ENCODE measurements at regions not wholly inside any gene's neighbourhood (a gene's known extent, or its start where the extent isn't known, plus 50 kb on each side); places are given as distances from the start of the nearest gene placed in this dataset.
"Not testable (repeated sequence)": the region's sequence is repeated elsewhere in the genome, so short reads cannot be mapped to it uniquely, and the experiment has no call there.

GRCh38 chr18:73164430-73164829 is 296.6 kb upstream of the NETO1 start:
- no peak for DNase-seq

DNA sequence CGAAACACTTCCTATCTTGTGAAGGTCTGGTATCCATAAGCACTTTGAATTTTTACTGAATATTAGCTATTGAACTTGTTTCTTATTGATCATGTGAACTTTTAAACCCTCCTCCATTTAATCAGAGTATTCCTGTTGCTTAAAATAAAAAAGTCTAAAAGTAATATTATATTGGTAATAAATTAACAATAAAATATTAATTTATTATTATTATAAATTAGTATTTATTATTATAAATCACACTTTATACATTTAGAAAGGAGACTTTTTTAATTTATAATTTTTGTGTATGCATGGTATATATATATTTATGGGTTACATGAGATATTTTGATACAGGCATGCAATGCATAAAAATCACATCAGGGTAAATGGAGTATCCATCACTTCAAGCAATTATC is 295.4 kb upstream of the NETO1 start:
- no peak for DNase-seq

- DNase-seq, result no peak
These were observed 288.3 kb upstream of the NETO1 start for GRCh38 chr18:73156117-73156516.

DNA sequence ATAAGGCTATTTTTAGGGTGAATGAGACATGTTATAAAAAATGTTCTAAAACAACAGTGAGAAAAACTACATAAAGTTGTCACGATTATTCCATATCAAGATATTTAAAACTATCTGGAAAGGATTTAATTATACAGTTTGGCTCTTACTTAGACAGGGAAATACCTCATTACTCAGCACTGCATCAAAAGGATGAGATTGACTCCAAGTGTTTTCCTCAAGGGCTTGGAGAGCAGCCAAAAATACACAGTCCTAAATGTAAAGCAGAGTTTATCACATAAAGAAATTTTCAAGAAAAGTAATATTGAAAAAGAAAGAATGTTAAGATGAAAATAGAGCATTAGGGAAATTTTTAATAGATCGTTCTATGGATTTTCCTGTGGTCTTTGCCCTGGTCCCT is 285.5 kb upstream of the NETO1 start:
- no peak for DNase-seq

DNA sequence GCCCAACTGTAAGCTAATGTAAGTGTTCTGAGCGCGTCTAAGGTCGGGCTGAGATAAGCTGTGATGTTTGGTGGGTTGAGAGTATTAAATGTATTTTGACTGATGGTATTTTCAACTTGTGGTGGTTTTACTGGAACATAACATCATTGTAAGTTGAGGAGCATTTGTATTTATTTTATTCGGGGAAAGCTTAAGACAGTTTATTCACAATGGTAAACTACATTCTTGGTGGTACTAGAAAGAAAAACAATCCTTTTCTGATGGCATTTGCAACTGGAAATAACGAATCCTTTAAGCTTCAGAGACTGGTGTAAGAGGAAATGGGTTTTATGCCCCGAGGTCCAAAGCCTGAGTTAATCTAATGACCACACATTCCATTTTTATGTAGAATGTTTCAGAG is 283.3 kb upstream of the NETO1 start:
- no peak for DNase-seq

DNA sequence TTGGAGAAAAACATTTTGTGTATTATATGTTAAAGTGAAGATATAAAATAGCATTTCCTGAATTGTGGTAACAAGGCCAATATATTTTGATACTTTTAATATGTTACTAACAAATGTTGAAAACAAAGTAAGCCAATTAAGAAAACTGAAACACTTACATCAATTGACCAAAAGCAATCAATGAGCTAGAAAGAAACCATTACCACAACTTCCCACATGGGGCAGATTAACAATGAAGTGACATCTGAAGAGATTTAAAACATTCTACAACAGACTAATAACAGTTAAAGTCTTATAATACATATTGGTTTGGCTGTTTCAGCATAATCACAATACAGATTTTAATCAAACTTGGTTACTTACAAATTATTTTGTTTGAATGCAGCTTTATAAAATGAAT is 282.4 kb upstream of the NETO1 start:
- DNase-seq, result no peak

GRCh38 chr18:73147590-73147989 is 279.8 kb upstream of the NETO1 start:
- no peak for DNase-seq

DNA sequence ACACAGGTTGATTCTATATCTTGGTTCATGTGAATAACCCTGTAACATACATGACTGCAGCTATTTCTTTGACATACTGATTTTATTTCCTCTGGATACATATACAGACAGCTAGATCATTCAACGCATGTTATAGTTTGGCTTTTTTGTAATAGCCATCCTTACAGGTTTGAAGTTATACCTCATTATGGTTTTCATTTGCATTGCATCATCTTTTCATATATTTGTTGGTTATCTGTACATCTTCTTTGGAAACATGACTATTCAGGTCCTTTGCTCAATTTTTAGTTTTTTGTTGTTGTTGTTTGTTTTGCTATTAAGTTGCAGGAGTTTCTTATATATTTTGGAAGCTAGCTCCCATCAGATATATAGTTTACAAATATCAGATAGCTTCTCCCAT is 276.2 kb upstream of the NETO1 start:
- DNase-seq, result no peak

- no peak for DNase-seq
These were observed 268.3 kb upstream of the NETO1 start for GRCh38 chr18:73136134-73136533.

DNA sequence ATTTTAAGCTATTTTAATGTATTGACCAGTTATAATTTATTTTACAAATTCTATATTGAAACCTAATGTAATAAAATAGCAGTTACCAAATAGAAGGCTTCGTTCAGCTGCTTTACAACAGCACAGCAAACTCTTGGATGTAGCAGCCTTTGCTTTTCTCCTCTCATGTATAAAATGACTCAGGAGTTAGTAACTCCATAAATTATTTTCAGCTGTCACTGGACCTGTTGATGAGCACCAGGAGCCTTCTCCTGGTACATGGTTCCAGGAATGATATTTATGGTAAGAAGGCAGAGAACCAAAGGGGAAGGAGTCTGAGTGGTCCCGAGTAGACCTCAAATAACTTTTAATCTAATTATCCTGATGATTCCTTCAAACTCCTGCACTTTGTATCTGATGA is 256.4 kb upstream of the NETO1 start:
- DNase-seq, result no peak

GRCh38 chr18:73121207-73121606 is 253.4 kb upstream of the NETO1 start:
- DNase-seq, result no peak

DNA sequence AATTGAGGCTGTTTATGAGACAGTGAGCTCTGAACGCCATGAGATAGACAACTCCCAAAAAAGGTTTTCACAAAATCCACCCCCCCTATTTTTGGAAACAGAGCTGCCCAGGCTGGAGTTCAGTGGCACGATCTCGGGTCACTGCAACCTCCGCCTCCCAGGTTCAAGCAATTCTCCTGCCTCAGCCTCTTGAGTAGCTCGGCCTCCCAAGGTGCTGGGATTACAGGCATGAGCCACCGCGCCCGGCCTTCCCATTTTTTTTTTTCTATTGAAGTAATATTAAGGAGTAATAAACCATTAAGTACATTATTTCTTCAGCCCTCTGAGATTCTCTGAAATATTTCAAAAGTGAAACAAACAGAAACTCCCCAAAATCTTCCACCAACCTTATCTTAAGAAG is 252.8 kb upstream of the NETO1 start:
- DNase-seq, result no peak

DNA sequence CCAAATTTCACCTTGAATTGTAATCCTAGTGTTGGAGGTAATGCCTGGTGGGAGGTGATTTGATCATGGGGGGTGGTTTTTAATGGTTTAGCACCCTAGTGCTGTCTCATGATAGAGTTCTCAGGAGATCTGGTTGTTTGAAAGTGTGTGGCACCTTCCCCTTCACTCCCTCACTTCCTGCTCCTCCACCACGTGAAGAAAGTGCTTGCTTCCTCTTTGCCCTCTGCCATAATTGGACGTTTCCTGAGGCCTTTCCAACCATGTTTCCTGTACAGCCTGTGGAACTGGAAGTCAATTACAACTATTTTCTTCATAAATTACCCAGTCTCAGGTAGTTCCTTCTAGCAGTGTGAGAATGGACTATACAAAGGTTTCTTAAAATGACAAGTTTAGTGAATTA is 251.8 kb upstream of the NETO1 start:
- DNase-seq, result no peak

- no peak for DNase-seq
These were observed 250.5 kb upstream of the NETO1 start for GRCh38 chr18:73118121-73118816.

GRCh38 chr18:73110307-73110706 is 242.5 kb upstream of the NETO1 start:
- no peak for DNase-seq

DNA sequence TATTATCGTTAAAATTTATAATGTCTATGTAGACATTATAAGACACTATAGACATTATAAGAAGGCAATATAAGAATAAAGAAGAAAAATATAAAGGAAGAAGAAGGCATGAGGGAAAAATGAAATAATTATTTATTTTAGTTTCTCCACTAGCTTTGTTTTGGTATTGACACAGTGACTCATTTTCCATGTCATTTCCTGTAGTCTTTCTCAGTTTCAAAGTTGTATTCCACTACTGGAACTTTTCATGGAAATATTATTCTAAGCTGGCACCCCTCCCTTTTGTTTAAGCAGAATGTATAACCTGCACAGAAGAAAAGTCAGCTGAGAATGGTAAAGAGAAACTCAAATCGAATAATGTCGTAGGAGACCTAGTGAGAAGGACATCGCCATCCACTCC is 234.2 kb upstream of the NETO1 start:
- DNase-seq, result no peak

GRCh38 chr18:73101491-73101890 is 233.7 kb upstream of the NETO1 start:
- DNase-seq, result not testable (repeated sequence)

DNA sequence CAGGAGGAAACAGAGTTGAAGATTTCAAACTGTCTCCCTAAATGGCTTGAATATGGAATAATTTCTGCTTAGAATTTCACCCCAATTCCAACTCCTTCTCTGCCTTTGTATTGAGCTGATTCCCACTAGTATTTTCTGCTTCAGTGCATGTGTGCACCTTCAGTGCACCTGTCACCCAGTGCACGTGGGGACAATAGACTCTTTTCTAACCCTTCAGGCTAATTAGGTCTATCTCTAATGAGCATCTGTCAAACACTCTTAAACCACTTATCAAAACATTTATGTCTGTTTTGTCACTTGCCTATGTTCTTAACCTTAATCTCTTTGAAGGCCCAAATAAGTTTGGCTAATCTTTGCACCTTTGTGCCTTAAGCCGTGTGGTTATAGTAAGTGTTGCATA is 232.0 kb upstream of the NETO1 start:
- DNase-seq, result no peak

- no peak for DNase-seq
These were observed 226.0 kb upstream of the NETO1 start for GRCh38 chr18:73093687-73094250.

- no peak for DNase-seq
These were observed 220.7 kb upstream of the NETO1 start for GRCh38 chr18:73088445-73088844.

- DNase-seq, result no peak
These were observed 219.6 kb upstream of the NETO1 start for GRCh38 chr18:73087282-73087977.

- DNase-seq, result no peak
These were observed 212.1 kb upstream of the NETO1 start for GRCh38 chr18:73079920-73080319.

GRCh38 chr18:73060666-73061288 is 193.0 kb upstream of the NETO1 start:
- DNase-seq, result no peak

DNA sequence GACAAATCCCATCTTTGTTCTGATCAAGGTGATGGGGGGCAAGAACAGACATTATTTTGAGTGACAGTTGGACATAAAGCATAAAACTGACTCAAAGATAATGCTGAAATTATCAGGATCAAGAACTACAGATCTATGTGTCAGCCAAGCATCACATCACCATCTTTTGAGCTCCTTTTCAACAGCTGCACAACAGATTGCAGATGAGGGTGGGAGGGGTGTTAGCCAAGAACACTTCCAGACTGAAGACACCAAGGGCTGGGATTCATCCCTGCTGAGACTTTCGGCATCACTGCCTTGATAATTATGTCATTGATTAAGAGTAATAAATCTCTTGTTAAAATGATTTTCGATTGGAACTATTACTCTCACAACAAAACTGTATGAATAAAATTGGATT is 191.5 kb upstream of the NETO1 start:
- DNase-seq, result no peak

All from activated T-cell treated with anti-CD3 and anti-CD28 coated beads, Interleukin-2, amount 50 U/mL, for 1 hour (primary cell).